ENCODE measurements at regions not wholly inside any gene's neighbourhood (a gene's known extent, or its start where the extent isn't known, plus 50 kb on each side); places are given as distances from the start of the nearest gene placed in this dataset.

DNA sequence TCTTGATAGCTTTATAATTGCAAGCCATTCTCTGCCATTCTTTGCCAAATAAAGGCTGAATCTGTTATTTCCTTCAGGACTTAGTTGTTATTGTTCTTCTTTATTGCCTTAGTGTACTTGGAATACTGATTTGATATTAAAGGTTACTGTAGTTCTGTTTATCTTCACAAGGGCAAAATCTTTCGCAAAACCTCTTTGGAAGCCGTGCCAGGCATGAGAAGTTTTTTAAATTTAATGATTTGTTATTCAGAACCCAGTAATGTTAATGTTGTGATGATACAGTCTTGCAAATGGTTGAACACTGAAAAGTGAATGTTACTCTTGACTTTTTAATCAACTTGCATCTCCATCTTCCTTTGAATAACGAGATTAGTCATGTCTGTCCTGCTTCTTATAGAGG, 1225.2 kb upstream of the GOT2 start:
- H3K4me1 ChIP-seq (ENCODE audit: insufficient read depth), result peaks cover 5% of the 10 kb centered on the region; the same call in 1 of the 2 replicates
- no peak for DNase-seq (ENCODE audit: low spot score)
- ATAC-seq, result no peak
- no peak overlapping the region for H2AFZ ChIP-seq
- no peaks in the 10 kb centered on the region for H3K9me3 Mint-ChIP-seq
- H3K27ac ChIP-seq (ENCODE audit: low read depth), result no peak overlapping the region
- no peaks in the 10 kb centered on the region for H3K36me3 Mint-ChIP-seq (ENCODE audit: low read depth)
- no peaks in the 10 kb centered on the region for H4K20me1 ChIP-seq (replicated peaks; ENCODE audit: insufficient read depth)
- no peaks in the 10 kb centered on the region for H3K27me3 Mint-ChIP-seq (ENCODE audit: insufficient read depth, low read depth, poor library complexity)
- H3K79me2 ChIP-seq (replicated peaks; ENCODE audit: insufficient read depth), result no peaks in the 10 kb centered on the region
- H3K4me3 Mint-ChIP-seq, result no peak overlapping the region
- H3K4me1 Mint-ChIP-seq, result peaks cover 3% of the 10 kb centered on the region; the same call in 1 of the 3 replicates
- no peak overlapping the region for H3K4me2 ChIP-seq
- no peak overlapping the region for H3K27ac Mint-ChIP-seq
- H3K4me3 ChIP-seq, result no peak overlapping the region
- no peaks in the 10 kb centered on the region for H3F3A ChIP-seq (replicated peaks; ENCODE audit: low read depth)
- no peaks in the 10 kb centered on the region for H3K36me3 ChIP-seq (ENCODE audit: insufficient read depth)
- no peaks in the 10 kb centered on the region for H3K27me3 ChIP-seq (ENCODE audit: insufficient read depth)
- no peak for TF ChIP-seq EZH2phosphoT487 (IDR thresholded peaks at IDR 0.05; ENCODE audit: unreplicated experiment)
- TF ChIP-seq, protein P1, sequence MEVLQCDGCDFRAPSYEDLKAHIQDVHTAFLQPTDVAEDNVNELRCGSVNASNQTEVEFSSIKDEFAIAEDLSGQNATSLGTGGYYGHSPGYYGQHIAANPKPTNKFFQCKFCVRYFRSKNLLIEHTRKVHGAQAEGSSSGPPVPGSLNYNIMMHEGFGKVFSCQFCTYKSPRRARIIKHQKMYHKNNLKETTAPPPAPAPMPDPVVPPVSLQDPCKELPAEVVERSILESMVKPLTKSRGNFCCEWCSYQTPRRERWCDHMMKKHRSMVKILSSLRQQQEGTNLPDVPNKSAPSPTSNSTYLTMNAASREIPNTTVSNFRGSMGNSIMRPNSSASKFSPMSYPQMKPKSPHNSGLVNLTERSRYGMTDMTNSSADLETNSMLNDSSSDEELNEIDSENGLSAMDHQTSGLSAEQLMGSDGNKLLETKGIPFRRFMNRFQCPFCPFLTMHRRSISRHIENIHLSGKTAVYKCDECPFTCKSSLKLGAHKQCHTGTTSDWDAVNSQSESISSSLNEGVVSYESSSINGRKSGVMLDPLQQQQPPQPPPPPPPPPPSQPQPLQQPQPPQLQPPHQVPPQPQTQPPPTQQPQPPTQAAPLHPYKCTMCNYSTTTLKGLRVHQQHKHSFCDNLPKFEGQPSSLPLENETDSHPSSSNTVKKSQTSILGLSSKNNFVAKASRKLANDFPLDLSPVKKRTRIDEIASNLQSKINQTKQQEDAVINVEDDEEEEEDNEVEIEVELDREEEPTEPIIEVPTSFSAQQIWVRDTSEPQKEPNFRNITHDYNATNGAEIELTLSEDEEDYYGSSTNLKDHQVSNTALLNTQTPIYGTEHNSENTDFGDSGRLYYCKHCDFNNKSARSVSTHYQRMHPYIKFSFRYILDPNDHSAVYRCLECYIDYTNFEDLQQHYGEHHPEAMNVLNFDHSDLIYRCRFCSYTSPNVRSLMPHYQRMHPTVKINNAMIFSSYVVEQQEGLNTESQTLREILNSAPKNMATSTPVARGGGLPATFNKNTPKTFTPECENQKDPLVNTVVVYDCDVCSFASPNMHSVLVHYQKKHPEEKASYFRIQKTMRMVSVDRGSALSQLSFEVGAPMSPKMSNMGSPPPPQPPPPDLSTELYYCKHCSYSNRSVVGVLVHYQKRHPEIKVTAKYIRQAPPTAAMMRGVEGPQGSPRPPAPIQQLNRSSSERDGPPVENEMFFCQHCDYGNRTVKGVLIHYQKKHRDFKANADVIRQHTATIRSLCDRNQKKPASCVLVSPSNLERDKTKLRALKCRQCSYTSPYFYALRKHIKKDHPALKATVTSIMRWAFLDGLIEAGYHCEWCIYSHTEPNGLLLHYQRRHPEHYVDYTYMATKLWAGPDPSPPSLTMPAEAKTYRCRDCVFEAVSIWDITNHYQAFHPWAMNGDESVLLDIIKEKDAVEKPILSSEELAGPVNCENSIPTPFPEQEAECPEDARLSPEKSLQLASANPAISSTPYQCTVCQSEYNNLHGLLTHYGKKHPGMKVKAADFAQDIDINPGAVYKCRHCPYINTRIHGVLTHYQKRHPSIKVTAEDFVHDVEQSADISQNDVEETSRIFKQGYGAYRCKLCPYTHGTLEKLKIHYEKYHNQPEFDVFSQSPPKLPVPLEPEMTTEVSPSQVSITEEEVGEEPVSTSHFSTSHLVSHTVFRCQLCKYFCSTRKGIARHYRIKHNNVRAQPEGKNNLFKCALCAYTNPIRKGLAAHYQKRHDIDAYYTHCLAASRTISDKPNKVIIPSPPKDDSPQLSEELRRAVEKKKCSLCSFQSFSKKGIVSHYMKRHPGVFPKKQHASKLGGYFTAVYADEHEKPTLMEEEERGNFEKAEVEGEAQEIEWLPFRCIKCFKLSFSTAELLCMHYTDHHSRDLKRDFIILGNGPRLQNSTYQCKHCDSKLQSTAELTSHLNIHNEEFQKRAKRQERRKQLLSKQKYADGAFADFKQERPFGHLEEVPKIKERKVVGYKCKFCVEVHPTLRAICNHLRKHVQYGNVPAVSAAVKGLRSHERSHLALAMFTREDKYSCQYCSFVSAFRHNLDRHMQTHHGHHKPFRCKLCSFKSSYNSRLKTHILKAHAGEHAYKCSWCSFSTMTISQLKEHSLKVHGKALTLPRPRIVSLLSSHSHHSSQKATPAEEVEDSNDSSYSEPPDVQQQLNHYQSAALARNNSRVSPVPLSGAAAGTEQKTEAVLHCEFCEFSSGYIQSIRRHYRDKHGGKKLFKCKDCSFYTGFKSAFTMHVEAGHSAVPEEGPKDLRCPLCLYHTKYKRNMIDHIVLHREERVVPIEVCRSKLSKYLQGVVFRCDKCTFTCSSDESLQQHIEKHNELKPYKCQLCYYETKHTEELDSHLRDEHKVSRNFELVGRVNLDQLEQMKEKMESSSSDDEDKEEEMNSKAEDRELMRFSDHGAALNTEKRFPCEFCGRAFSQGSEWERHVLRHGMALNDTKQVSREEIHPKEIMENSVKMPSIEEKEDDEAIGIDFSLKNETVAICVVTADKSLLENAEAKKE (CRISPR knock-in tag; IDR thresholded peaks at IDR 0.05), result no peak
- TF ChIP-seq NANOG (IDR thresholded peaks at IDR 0.05; ENCODE audit: borderline replicate concordance), result peak; percentile 40; the same call in 1 of the 2 replicates
- no peak for TF ChIP-seq CREB1 (CRISPR knock-in tag; IDR thresholded peaks at IDR 0.05; ENCODE audit: low read depth)
- TF ChIP-seq JUNB (IDR thresholded peaks at IDR 0.05; ENCODE audit: unreplicated experiment), result no peak
- TF ChIP-seq ZNF331 (CRISPR knock-in tag; IDR thresholded peaks at IDR 0.05; ENCODE audit: low read depth), result no peak
- peaks cover 13% of the 10 kb centered on the region for H3K9me2 ChIP-seq (ENCODE audit: insufficient read depth)

DNA sequence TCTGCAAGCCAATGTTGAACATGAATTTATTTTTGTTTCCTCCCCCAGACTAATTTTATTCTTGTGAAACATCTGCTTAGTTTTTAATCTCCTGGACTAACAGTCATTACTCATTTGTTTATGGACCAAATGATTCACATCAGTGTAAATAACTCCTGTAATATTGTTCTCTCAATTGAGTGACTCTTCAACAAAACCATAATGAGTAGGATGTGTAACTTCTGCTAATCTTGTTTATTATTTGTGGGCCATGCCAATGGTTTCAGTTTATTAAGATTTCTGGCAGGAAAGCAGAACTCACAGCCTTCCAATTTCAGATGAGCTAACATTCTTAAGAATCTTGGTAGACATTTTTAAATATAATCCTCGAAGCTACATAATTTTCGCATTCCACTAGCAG, 1216.3 kb upstream of the GOT2 start:
- Histone ChIP-seq H3K79me2 (replicated peaks; ENCODE audit: insufficient read depth) (no peaks in the 10 kb centered on the region), H3F3A (replicated peaks; ENCODE audit: low read depth) (no peaks in the 10 kb centered on the region), H4K20me1 (replicated peaks; ENCODE audit: insufficient read depth) (no peaks in the 10 kb centered on the region), H3K36me3 (ENCODE audit: insufficient read depth) (no peaks in the 10 kb centered on the region), H3K4me2 (no peak overlapping the region), H3K4me1 (ENCODE audit: insufficient read depth) (no peaks in the 10 kb centered on the region), H2AFZ (no peak overlapping the region), H3K9me2 (ENCODE audit: insufficient read depth) (no peaks in the 10 kb centered on the region), H3K27me3 (ENCODE audit: insufficient read depth) (no peaks in the 10 kb centered on the region), H3K4me3 (no peak overlapping the region), H3K27ac (ENCODE audit: low read depth) (no peak overlapping the region)
- DNase-seq (ENCODE audit: low spot score), result no peak
- no peak for ATAC-seq
- H3K27ac Mint-ChIP-seq, result no peak overlapping the region
- no peak overlapping the region for H3K4me3 Mint-ChIP-seq
- H3K27me3 Mint-ChIP-seq (ENCODE audit: insufficient read depth, low read depth, poor library complexity), result no peaks in the 10 kb centered on the region
- no peaks in the 10 kb centered on the region for H3K4me1 Mint-ChIP-seq
- H3K9me3 Mint-ChIP-seq, result no peaks in the 10 kb centered on the region
- no peaks in the 10 kb centered on the region for H3K36me3 Mint-ChIP-seq (ENCODE audit: low read depth)
- TF ChIP-seq NANOG (IDR thresholded peaks at IDR 0.05; ENCODE audit: borderline replicate concordance) (no peak), ZNF331 (CRISPR knock-in tag; IDR thresholded peaks at IDR 0.05; ENCODE audit: low read depth) (no peak), CREB1 (CRISPR knock-in tag; IDR thresholded peaks at IDR 0.05; ENCODE audit: low read depth) (no peak), STAT1 (IDR thresholded peaks at IDR 0.05; ENCODE audit: unreplicated experiment) (no peak), POLR2AphosphoS5 (IDR thresholded peaks at IDR 0.05; ENCODE audit: low read depth) (no peak), EZH2phosphoT487 (IDR thresholded peaks at IDR 0.05; ENCODE audit: unreplicated experiment) (no peak), JUNB (IDR thresholded peaks at IDR 0.05; ENCODE audit: unreplicated experiment) (no peak)
- TF ChIP-seq, protein P2, sequence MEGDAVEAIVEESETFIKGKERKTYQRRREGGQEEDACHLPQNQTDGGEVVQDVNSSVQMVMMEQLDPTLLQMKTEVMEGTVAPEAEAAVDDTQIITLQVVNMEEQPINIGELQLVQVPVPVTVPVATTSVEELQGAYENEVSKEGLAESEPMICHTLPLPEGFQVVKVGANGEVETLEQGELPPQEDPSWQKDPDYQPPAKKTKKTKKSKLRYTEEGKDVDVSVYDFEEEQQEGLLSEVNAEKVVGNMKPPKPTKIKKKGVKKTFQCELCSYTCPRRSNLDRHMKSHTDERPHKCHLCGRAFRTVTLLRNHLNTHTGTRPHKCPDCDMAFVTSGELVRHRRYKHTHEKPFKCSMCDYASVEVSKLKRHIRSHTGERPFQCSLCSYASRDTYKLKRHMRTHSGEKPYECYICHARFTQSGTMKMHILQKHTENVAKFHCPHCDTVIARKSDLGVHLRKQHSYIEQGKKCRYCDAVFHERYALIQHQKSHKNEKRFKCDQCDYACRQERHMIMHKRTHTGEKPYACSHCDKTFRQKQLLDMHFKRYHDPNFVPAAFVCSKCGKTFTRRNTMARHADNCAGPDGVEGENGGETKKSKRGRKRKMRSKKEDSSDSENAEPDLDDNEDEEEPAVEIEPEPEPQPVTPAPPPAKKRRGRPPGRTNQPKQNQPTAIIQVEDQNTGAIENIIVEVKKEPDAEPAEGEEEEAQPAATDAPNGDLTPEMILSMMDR (conservative IDR thresholded peaks at IDR 0.05; ENCODE audit: low read depth in 2 of 2), result no peak
- TF ChIP-seq, protein P3, sequence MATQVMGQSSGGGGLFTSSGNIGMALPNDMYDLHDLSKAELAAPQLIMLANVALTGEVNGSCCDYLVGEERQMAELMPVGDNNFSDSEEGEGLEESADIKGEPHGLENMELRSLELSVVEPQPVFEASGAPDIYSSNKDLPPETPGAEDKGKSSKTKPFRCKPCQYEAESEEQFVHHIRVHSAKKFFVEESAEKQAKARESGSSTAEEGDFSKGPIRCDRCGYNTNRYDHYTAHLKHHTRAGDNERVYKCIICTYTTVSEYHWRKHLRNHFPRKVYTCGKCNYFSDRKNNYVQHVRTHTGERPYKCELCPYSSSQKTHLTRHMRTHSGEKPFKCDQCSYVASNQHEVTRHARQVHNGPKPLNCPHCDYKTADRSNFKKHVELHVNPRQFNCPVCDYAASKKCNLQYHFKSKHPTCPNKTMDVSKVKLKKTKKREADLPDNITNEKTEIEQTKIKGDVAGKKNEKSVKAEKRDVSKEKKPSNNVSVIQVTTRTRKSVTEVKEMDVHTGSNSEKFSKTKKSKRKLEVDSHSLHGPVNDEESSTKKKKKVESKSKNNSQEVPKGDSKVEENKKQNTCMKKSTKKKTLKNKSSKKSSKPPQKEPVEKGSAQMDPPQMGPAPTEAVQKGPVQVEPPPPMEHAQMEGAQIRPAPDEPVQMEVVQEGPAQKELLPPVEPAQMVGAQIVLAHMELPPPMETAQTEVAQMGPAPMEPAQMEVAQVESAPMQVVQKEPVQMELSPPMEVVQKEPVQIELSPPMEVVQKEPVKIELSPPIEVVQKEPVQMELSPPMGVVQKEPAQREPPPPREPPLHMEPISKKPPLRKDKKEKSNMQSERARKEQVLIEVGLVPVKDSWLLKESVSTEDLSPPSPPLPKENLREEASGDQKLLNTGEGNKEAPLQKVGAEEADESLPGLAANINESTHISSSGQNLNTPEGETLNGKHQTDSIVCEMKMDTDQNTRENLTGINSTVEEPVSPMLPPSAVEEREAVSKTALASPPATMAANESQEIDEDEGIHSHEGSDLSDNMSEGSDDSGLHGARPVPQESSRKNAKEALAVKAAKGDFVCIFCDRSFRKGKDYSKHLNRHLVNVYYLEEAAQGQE (IDR thresholded peaks at IDR 0.05; ENCODE audit: unreplicated experiment), result no peak
